Adrenal gland (tissue), 9 donors: ENCODE measurements at regions not wholly inside any gene's neighbourhood (a gene's known extent, or its start where the extent isn't known, plus 50 kb on each side); places are given as distances from the start of the nearest gene placed in this dataset.

Experiments used
- DNase-seq, 7 donors: peaks; one replicate each; pipeline ENCODE4 v3.0.0-alpha.2; 2019 to 2020
- H3K27ac ChIP-seq, 5 donors: fragments of 200-600 bp; sonication (generic) in 4 of 5; 1 replicate in 3 of 5; 2 replicates in 2 of 5; pipeline versions ENCODE4 v1.5.1 to v1.8.0; 2016 to 2020; ENCODE audit warnings: mild to moderate bottlenecking in 1 of 5
- H3K27me3 ChIP-seq: fragments of 200-600 bp; 2 replicates; pipeline ENCODE4 v1.8.0; 2021
- H3K36me3 ChIP-seq, 2 donors: fragments of 200-600 bp; replicated peaks in 1 of 2; 1 replicate in 1 of 2; 2 replicates in 1 of 2; pipeline versions ENCODE4 v1.5.1 to v1.8.0; 2018 to 2022
- H3K4me1 ChIP-seq, 2 donors: fragments of 200-600 bp; replicated peaks in 1 of 2; 1 replicate in 1 of 2; 2 replicates in 1 of 2; pipeline versions ENCODE4 v1.5.1 to v1.8.0; 2018 to 2021
- H3K4me3 ChIP-seq, 4 donors: fragments of 200-600 bp; sonication (generic) in 3 of 4; one replicate each; pipeline ENCODE4 v1.5.1; 2016 to 2018
- H3K9me3 ChIP-seq, 3 donors: fragments of 200-600 bp; sonication (generic) in 1 of 3; replicated peaks in 1 of 3; 1 replicate in 2 of 3; 2 replicates in 1 of 3; pipeline versions ENCODE4 v1.5.1 to v1.8.0; 2016 to 2021
- CTCF ChIP-seq, 6 experiments: fragments of 450-650 bp in 4 of 6; fragments of 200-600 bp in 2 of 6; sonication (generic) in 1 of 6; IDR thresholded peaks; 1 replicate in 5 of 6; 2 replicates in 1 of 6; pipeline versions ENCODE4 v1.5.1 to v1.8.0; 2016 to 2021; ENCODE audit warnings: antibody characterized with exemption in 6 of 6, mild to moderate bottlenecking in 2 of 6, moderate library complexity in 1 of 6
- POLR2A ChIP-seq, 2 donors: fragments of 450-650 bp; IDR thresholded peaks; one replicate each; pipeline ENCODE4 v1.6.1; 2017; ENCODE audit warnings: antibody characterized with exemption in 2 of 2, mild to moderate bottlenecking in 2 of 2, moderate library complexity in 1 of 2
- WGBS, 4 donors: extraction: QIAGEN DNeasy Blood & Tissue Kit in 2 of 4; methylation state at CpG; one replicate each; pipeline versions ENCODE4 v1.1.5 to v1.1.7; 2013 to 2017; 5-methylcytosine and 5-hydroxymethylcytosine counted together
- intact Hi-C, 2 donors: fragments of 100-400 bp; cut with DNase I; formaldehyde crosslinking; loops; one replicate each; pipeline versions ENCODE4 v1.14.1 to v1.15.0; 2022 to 2023
- donor health status: healthy with polysubstance abuse.
- donor health status: Bipolar disorder and iron deficiency.
- donor health status: DM: yes; HTN: yes; CAD: no.
- donor health status: DM: no; HTN: no; CAD: no.
- donor health status: DM: no; HTN: no; CAD: no.

- intact Hi-C loops: no loop called here
- Histone ChIP-seq H3K36me3 (no peaks in the 10 kb centered on the region), H3K9me3 (no peaks in the 10 kb centered on the region), H3K27ac (no peak overlapping the region), H3K4me3 (no peak overlapping the region), H3K27me3 (no peaks in the 10 kb centered on the region), H3K4me1 (no peaks in the 10 kb centered on the region)
- 52 to 75% (median 65%) methylated on average over 2 of the region's 2 CpGs for WGBS, 4 donors
- TF ChIP-seq POLR2A (IDR thresholded peaks at IDR 0.05): no peak
- no peak for TF ChIP-seq CTCF (IDR thresholded peaks at IDR 0.05)
- DNase-seq: no peak
Measured at GRCh38 chrX:20968996-20969395, 405.2 kb upstream of the CNKSR2 start.

- Histone ChIP-seq H3K27ac (no peak overlapping the region), H3K36me3 (no peaks in the 10 kb centered on the region), H3K27me3 (no peaks in the 10 kb centered on the region), H3K4me1 (no peaks in the 10 kb centered on the region), H3K9me3 (no peaks in the 10 kb centered on the region), H3K4me3 (no peak overlapping the region)
- no peak for DNase-seq
- intact Hi-C loops: no loop called here
- TF ChIP-seq CTCF (IDR thresholded peaks at IDR 0.05) (no peak), POLR2A (IDR thresholded peaks at IDR 0.05) (no peak)
Measured at GRCh38 chrX:20967725-20968124, 406.5 kb upstream of the CNKSR2 start.

GRCh38 chrX:20965270-20966044, 408.8 kb upstream of the CNKSR2 start:
- Histone ChIP-seq H3K27me3 (no peaks in the 10 kb centered on the region), H3K27ac (no peak overlapping the region), H3K9me3 (no peaks in the 10 kb centered on the region), H3K4me3 (no peak overlapping the region), H3K36me3 (no peaks in the 10 kb centered on the region), H3K4me1 (no peaks in the 10 kb centered on the region)
- no peak for DNase-seq
- intact Hi-C loops: no loop called here
- TF ChIP-seq POLR2A (IDR thresholded peaks at IDR 0.05): no peak
- TF ChIP-seq CTCF (IDR thresholded peaks at IDR 0.05): no peak
- WGBS, 4 donors: 38 to 50% (median 45%) methylated on average over 5 of the region's 5 CpGs

GRCh38 chrX:20954014-20954413, 420.2 kb upstream of the CNKSR2 start:
- WGBS, 4 donors: 67 to 81% (median 71%) methylated on average over 3 of the region's 3 CpGs
- no peak for DNase-seq
- no peak for TF ChIP-seq POLR2A (IDR thresholded peaks at IDR 0.05)
- no peaks in the 10 kb centered on the region for H3K9me3 ChIP-seq
- no peaks in the 10 kb centered on the region for H3K27me3 ChIP-seq
- H3K27ac ChIP-seq: no peak overlapping the region
- H3K4me3 ChIP-seq: no peak overlapping the region
- no peaks in the 10 kb centered on the region for H3K4me1 ChIP-seq
- intact Hi-C loops: no loop called here
- H3K36me3 ChIP-seq: no peaks in the 10 kb centered on the region

GRCh38 chrX:20952180-20952579, 422.0 kb upstream of the CNKSR2 start:
- H3K27ac ChIP-seq: no peak overlapping the region
- H3K9me3 ChIP-seq: no peaks in the 10 kb centered on the region
- H3K4me1 ChIP-seq: no peaks in the 10 kb centered on the region
- intact Hi-C loops: no loop called here
- no peaks in the 10 kb centered on the region for H3K36me3 ChIP-seq
- H3K4me3 ChIP-seq: no peak overlapping the region
- no peaks in the 10 kb centered on the region for H3K27me3 ChIP-seq
- no peak for DNase-seq
- WGBS, 4 donors: 51 to 67% (median 61%) methylated on average over 3 of the region's 3 CpGs
- TF ChIP-seq CTCF (IDR thresholded peaks at IDR 0.05) (no peak), POLR2A (IDR thresholded peaks at IDR 0.05) (no peak)
